NCI-H1092 (cell line): ENCODE measurements at regions not wholly inside any gene's neighbourhood (a gene's known extent, or its start where the extent isn't known, plus 50 kb on each side); places are given as distances from the start of the nearest gene placed in this dataset.
"Not testable (repeated sequence)": the region's sequence is repeated elsewhere in the genome, so short reads cannot be mapped to it uniquely, and the experiment has no call there.

Experiments
- DNase-seq: peaks from one replicate; lab custom pipeline; 2025; lab: John Stamatoyannopoulos, UW

DNA sequence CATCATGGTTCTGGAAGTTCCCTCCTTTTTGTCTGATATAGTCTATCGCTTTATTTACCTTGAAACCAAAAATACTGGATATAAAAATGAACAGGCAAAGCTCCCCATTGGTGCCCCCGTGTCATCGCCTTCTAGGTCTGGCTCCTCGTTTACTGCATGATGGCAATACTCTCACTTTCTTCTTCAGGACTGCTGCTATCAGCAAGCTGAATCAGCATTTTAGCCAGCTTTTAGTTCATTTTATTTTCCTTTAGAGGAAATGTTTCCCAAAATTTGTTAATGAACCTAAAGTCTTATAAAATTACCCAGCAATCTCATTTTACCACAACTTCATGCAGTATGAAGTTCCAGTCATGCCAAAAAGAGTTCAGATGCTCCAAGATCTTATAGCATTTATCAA, 80.5 kb downstream of the ZIC3 start:
- DNase-seq, result no peak

GRCh38 chrX:137651647-137652046, 85.7 kb downstream of the ZIC3 start:
- no peak for DNase-seq

DNA sequence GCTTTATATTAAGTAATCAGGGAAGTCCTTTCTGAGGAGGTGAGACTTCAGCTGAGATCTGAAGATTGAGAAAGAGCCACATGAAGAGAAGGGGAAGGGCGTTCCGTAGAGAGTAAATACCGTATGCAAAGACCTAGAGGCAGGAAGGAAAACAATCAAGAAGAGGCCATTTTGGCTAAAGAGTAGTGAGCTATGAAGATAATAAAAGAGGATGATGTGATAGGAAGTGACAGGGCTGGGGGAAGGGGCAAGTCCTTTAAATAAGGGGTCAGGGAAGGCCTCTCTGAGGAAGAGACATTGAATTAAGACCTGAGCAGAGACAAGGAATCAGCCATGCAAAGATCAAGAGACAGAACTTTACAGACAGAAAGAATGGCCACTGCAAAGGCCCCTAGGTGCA, 86.2 kb downstream of the ZIC3 start:
- DNase-seq, result no peak

- DNase-seq, result no peak
Observed at GRCh38 chrX:137654481-137654880, 88.6 kb downstream of the ZIC3 start.

GRCh38 chrX:137667776-137668175, 101.8 kb downstream of the ZIC3 start:
- no peak for DNase-seq

GRCh38 chrX:137684591-137684990, 118.7 kb downstream of the ZIC3 start:
- DNase-seq, result no peak

DNA sequence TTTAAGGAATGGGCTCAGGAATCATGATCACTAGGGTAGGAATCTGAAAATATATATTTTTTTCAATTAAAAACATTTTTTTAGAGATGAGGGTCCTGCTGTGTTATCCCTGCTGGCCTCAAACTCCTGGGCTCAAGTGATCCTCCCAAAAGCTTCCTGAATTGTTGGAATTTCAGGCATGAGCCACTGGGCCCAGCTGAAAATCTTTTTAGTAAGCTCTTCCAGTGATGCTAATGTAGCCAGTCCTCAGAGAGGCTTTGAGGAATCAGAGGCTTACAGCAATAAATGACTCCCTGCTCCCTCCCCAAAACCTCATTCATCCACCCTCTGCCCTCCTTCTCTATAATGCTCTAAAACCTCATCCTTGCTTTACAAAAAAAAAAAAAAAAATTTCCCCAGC, 129.5 kb downstream of the ZIC3 start:
- no peak for DNase-seq

- DNase-seq, result no peak
Observed at GRCh38 chrX:137707348-137707747, 141.4 kb downstream of the ZIC3 start.

GRCh38 chrX:137742846-137743245, 176.9 kb downstream of the ZIC3 start:
- no peak for DNase-seq

DNA sequence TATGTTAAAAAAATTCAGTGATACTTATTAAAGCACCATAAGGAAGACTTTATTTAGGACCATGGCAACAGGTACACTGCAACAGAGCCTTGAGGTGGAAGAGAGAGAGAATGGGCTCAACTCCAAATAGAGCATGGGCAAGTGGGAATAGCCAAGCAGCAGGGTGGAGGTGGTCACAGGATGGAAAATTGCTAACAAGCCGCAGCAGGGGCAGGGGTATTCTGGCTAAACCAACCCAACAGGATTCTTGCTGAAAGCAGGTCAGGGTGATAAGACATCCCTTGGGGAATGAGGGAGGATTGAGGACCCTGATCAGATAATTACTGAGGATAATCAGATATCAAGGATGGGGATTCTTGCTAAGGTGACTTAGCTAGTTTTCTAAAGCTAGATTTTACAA, 177.5 kb downstream of the ZIC3 start:
- DNase-seq, result no peak

- DNase-seq, result no peak
Observed at GRCh38 chrX:137746289-137746688, 180.4 kb downstream of the ZIC3 start.

DNA sequence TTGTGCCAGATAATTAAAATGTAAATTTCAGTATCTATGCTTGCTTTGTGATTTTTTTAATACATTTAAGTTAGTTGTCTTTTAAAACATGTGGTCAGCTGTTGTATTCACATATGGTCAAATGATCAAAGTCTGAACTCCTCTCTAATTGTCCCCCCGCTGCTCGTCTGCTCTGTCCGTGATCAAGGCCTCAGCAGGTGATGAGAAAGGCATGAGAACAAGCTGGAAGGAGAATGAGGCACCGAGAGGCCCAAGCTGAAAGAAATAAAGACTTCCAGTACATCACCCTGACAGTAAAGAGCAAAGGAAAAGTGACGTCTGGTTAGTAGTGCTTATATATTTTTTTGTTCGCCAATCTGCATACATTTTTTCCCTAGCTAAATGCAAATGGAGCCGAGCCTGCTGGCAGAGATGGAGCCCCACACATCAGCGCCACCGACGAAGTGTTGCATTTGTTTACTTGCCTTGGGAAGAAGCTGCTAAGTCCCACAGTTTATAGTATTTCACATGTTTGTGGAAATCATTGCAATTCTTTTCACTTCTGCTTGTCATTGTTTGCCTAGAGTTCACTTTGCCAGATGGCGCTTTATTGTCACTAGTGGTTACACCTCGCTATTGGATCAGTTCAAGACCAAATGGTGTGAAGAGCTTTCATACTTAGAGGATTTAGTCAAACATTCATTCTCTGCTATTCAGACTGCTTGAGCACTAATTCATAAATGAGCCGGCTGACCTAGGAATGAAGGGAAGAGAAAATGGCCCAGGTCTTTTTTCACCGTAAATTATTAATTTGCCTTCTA, 181.5 kb downstream of the ZIC3 start:
- no peak for DNase-seq

GRCh38 chrX:137748827-137749226, 182.9 kb downstream of the ZIC3 start:
- peak; percentile 33 for DNase-seq

DNA sequence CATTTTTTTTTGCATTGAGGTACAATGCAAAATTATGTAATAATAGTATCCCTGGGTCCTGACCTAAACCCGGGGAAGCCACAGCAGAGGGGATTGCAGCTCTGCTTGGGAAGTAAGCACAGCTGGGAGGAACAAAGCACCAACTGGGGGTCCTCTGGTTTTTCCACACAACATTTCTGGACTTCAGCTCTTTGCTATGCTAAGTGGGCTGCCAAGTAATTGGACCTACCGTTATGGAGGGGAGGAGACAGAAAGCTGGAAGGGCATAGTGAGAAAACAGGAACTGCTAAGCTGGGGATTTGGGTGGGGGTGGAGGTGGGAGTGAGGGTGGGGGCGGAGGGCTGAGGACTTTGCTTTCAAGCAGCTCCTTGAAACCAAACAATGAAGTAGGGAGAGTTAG, 183.3 kb downstream of the ZIC3 start:
- no peak for DNase-seq

DNA sequence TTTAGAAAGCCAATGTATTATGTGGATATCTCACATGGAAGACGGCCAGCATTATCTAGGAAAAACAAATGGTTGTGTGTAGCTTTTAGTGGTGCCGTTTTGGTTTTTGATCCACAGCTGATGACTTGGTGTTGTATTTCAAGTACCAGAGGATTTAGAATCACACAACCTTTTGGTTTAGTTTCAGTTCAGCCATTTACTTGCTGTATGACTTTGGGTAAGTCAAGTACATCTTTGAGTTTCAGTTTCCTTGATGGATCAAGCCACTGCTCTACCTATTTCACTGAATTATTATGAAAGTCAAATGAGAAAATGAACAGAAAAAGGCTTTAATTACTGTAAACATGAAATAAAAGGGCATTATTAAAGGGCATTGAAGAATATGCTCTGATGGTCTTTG, 205.6 kb downstream of the ZIC3 start:
- no peak for DNase-seq

DNA sequence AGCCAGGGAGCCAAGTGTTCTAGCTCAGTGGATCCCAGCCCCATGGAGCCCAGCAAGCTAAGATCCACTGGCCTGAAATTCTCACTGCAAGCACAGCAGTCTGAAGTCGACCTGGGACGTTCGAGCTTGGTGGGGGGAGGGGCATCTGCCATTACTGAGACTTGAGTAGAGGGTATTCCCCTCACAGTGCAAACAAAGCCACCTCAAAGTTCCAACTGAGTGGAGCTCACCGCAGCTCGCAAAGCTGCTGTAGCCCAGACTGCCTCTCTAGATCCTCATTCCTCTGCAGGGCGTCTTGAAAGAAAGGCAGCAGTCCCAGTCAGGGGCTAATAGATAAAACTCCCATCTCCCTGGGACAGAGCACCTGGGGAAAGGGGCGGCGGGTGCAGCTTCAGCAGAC, 226.3 kb downstream of the ZIC3 start:
- no peak for DNase-seq

DNA sequence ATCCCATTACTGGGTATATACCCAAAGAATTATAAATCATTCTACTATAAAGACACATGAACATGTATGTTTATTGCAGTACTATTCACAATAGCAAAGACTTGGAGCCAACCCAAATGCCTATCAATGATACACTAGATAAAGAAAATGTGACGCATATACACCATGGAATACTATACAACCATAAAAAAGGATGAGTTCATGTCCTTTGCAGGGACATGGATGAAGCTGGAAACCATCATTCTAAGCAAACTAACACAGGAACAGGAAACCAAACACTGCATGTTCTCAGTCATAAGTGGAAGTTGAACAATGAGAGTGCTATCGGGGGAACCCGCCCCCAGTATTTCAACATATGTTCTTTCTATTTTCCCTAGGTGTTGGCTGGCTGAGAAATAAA, 232.0 kb downstream of the ZIC3 start:
- not testable (repeated sequence) for DNase-seq

DNA sequence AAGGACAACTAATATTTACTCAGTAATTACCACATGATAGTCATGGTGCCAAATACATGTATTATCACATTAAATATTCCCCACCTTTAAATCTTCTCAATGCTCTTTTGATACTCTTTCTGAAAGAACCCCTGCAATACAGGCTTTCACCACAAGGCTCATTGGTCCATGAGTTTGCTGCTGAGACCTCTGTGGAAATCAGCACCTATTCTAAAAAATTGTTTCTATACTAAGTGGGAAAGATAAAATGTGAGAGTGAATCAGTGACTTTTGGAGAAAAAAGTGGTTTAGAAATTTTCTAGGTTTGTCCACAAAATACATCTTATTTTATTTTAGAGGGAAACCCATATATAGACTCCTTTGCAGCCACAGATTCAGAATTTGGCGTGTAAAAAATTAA, 257.3 kb downstream of the ZIC3 start:
- DNase-seq, result no peak

DNA sequence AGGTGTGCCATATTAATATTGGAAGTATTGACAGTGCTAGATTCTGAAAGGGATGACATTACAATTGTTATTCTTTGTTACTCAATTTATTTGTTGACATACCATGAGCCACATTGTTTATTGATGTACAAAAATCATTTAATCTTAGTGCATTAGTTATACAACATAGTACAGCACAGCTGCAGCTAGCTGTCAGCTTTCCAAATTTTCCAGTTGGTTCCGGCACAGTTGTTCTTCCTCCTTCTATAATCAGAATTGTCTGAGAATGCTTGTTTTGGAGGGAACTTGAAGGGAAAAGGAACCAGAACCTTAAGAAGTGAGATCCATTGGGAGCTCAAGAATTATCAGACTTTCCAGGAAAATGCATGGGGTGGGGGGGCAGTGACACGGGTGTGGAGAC, 281.4 kb downstream of the ZIC3 start:
- no peak for DNase-seq

DNA sequence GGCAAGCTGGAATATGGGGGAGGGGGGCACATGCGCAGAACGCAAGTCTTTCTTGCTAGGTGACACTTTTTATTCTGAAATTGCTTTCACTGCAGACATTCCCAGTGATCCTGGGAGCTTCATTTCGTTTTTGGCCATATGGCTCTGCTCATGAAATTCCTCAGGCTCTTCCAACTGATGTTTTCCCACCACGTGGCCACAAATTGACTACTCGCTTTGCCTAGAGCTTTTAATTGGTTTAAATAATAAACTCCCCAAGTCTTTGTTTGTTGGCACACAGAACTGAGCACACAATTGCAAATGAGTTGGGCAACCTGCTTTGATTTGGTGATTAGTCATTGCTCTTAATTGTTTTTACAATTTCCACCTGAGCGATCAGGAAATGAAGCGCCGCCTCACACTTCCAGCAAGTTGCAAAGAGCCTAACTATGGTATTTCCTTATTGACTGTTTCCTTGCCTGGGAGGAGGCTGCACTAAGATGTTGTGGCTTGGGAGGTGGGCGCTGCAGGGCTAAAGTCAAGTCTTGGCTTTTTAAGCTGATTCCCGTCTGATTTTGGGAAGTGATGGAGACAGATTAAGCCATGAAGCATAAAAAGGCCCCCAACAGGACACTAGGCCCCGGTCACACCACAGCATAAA, 282.5 kb downstream of the ZIC3 start:
- DNase-seq, result no peak

DNA sequence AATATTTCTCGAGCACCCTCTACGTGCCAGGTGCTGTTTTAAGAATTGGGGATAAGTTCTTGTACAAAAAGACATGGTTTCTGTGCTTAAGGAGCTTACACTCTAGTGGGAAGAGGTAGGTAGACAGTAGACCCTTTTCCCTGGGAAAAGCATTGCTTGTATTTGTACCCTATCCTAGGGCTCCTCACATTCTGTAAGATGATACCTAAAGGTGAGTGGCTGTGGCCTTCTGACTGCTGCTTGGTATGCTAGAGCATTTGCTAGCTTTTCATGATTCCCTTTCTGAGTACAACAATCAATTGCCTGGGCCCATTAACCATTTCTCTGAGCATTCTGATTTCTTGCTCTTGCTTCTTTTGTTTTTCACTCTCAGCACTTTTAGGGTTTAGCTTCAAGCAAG, 286.6 kb downstream of the ZIC3 start:
- no peak for DNase-seq

DNA sequence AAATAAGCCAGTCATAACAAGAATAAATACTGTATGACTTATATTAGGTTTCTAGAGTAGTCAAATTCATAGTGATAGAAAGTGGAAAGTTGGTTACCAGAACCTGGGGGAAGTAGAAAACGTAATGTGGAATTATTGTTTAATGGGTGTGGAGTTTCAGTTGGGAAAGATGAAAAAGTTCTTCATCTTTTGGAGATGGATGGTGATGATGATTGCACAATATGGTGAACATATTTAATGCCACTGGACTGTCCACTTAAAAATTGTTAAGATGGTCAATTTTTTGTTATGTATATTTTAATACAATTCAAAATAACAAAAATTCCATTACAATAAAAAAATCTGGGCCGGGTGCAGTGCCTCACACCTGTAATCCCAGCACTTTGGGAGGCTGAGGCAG, 289.6 kb downstream of the ZIC3 start:
- DNase-seq, result no peak

DNA sequence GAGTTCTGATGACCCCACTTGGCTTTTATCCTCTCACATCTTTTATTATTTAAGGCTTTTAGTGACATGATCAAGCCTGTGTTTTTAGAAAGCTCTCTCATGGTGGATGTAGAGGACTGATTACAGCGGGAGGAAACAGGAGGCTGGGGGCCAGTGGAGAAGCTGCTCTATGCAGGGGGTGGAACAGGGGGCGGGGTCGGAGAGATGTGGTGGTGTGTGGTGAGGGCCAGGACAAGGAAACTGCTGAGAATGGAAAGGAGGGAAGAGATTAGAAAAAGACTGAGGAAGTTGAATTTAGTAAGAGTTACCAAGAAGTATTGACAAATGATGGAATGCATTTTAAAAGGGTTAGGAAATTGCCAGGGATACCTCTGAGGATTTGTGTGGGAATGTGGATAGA, 292.2 kb downstream of the ZIC3 start:
- DNase-seq, result no peak

DNA sequence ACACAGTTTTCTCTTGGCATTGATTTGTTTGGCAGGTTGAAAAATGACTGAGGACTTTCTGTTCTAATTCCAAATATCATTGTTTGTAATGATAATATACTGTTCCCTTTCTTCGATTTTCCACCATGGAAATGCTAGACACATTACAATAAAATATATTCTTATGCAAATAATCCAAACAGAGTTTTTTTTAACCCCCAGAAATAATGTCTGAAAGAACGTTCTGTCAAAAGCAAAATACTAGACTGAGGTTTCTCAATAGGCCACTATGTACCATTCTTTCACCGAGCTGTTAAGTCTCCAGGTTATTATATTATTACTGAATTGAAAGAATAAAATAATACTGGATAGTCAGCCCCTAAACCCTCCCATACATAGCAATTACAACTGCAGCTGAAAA, 312.5 kb downstream of the ZIC3 start:
- no peak for DNase-seq
